ENCODE measurements at regions not wholly inside any gene's neighbourhood (a gene's known extent, or its start where the extent isn't known, plus 50 kb on each side); places are given as distances from the start of the nearest gene placed in this dataset.

DNA sequence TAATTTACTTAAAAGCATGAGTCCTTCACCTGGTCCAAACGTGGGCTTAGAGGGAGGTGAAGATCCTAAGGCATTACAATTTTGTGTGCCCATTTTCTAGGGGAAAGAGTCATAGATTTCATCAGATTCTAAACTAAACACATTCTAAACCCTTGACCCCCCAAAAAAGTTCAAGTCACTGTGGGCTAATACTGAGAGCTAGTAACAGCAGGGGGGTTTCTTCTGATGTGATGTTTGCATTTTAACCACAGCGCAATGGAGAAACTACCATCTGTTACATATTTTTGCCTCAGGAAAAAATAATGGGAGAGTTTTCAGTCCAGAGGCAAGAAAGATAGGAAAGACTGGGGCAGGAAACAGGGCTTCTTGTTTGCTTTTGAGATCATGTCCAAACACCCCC is 110.8 kb upstream of the SLC1A3 start:
- ChIA-PET CTCF (interaction anchor here (0.8 to 1.5 kb wide), 3 partner anchors 8 to 17 kb away, joined by 3 to 4 read pairs (median 3); no protein-coding TSS in a partner anchor), POLR2A (no interaction called here)
- no peak overlapping the region for H3K27ac ChIP-seq
- TF ChIP-seq, protein P1, sequence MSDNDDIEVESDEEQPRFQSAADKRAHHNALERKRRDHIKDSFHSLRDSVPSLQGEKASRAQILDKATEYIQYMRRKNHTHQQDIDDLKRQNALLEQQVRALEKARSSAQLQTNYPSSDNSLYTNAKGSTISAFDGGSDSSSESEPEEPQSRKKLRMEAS (IDR thresholded peaks at IDR 0.05), result no peak
- TF ChIP-seq GATA3 (IDR thresholded peaks at IDR 0.05; ENCODE audit: borderline replicate concordance) (no peak), SREBF2 (IDR thresholded peaks at IDR 0.05) (no peak), FOSB (CRISPR knock-in tag; IDR thresholded peaks at IDR 0.05) (no peak), HOXB5 (CRISPR knock-in tag; IDR thresholded peaks at IDR 0.05) (no peak), JUN (IDR thresholded peaks at IDR 0.05) (no peak), PBX3 (IDR thresholded peaks at IDR 0.05) (no peak), CBX8 (IDR thresholded peaks at IDR 0.05) (no peak), JUNB (IDR thresholded peaks at IDR 0.05) (no peak), CHD2 (IDR thresholded peaks at IDR 0.05; ENCODE audit: low read length, partially characterized antibody) (no peak)
- H3K4me2 ChIP-seq, result no peak overlapping the region
- DNase-seq (ENCODE audit: low read depth in 1 of 2, low spot score in 1 of 2) (no peak), FAIRE-seq (no peak), ATAC-seq (no peak)
- no peaks in the 10 kb centered on the region for H3K4me1 ChIP-seq
- WGBS (ENCODE audit: missing lambda C conversion rate), result 30% methylated on average over 2 of the region's 2 CpGs
- H3K4me3 ChIP-seq, result no peak overlapping the region
- no peaks in the 10 kb centered on the region for H3K9me3 ChIP-seq

DNA sequence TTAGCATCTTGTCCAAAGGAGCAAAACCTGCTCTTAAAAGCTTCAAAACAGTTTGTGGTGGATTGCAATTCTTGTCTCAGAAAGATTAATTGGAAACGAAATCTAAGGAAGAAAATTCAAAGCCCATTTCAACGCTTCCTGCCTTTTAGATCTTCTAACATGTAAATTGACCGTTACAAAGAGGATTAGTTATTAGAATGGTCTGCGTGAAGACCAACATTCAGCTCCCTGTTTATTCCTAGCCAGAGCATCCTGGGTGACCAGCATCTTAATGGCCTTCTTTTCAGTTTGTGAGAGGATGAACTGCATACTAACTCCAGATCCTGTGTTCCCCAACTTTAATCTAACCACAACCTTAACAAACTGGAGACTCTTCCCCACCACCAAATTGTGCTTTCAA is 109.9 kb upstream of the SLC1A3 start:
- ATAC-seq (no peak), FAIRE-seq (no peak), DNase-seq (ENCODE audit: low read depth in 1 of 2, low spot score in 1 of 2) (no peak)
- Histone ChIP-seq H3K27ac (no peak overlapping the region), H3K4me1 (no peaks in the 10 kb centered on the region), H3K9me3 (no peaks in the 10 kb centered on the region), H3K4me3 (no peak overlapping the region), H3K4me2 (no peak overlapping the region)
- ChIA-PET POLR2A (no interaction called here), CTCF (interaction anchor here (0.9 kb wide), 1 partner anchor 81 kb away, joined by 3 read pairs; no protein-coding TSS in a partner anchor)
- TF ChIP-seq CBX8 (IDR thresholded peaks at IDR 0.05) (no peak), RARB (CRISPR knock-in tag; IDR thresholded peaks at IDR 0.05) (no peak), CHD2 (IDR thresholded peaks at IDR 0.05; ENCODE audit: low read length, partially characterized antibody) (no peak), E2F6 (IDR thresholded peaks at IDR 0.05; ENCODE audit: borderline replicate concordance, low read depth) (no peak), RNF2 (IDR thresholded peaks at IDR 0.05; ENCODE audit: borderline replicate concordance, low read depth) (no peak), MAZ (IDR thresholded peaks at IDR 0.05; ENCODE audit: borderline replicate concordance, low read depth, low read length) (no peak), POLR2A (IDR thresholded peaks at IDR 0.05; ENCODE audit: low read length) (no peak), ZFP36 (IDR thresholded peaks at IDR 0.05; ENCODE audit: borderline replicate concordance, partially characterized antibody) (no peak), RCOR1 (IDR thresholded peaks at IDR 0.05; ENCODE audit: low read depth, low read length) (no peak), NFE2L2 (conservative IDR thresholded peaks at IDR 0.05; ENCODE audit: low read length) (no peak), MAFK (IDR thresholded peaks at IDR 0.05; ENCODE audit: partially characterized antibody) (no peak)
- TF ChIP-seq, protein P1 (IDR thresholded peaks at IDR 0.05), result no peak
- TF ChIP-seq, protein P2, sequence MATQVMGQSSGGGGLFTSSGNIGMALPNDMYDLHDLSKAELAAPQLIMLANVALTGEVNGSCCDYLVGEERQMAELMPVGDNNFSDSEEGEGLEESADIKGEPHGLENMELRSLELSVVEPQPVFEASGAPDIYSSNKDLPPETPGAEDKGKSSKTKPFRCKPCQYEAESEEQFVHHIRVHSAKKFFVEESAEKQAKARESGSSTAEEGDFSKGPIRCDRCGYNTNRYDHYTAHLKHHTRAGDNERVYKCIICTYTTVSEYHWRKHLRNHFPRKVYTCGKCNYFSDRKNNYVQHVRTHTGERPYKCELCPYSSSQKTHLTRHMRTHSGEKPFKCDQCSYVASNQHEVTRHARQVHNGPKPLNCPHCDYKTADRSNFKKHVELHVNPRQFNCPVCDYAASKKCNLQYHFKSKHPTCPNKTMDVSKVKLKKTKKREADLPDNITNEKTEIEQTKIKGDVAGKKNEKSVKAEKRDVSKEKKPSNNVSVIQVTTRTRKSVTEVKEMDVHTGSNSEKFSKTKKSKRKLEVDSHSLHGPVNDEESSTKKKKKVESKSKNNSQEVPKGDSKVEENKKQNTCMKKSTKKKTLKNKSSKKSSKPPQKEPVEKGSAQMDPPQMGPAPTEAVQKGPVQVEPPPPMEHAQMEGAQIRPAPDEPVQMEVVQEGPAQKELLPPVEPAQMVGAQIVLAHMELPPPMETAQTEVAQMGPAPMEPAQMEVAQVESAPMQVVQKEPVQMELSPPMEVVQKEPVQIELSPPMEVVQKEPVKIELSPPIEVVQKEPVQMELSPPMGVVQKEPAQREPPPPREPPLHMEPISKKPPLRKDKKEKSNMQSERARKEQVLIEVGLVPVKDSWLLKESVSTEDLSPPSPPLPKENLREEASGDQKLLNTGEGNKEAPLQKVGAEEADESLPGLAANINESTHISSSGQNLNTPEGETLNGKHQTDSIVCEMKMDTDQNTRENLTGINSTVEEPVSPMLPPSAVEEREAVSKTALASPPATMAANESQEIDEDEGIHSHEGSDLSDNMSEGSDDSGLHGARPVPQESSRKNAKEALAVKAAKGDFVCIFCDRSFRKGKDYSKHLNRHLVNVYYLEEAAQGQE (IDR thresholded peaks at IDR 0.05), result no peak
- 6% methylated on average over 4 of the region's 4 CpGs for WGBS (ENCODE audit: missing lambda C conversion rate)
